Psoas muscle (tissue), 7 donors: ENCODE measurements at regions not wholly inside any gene's neighbourhood (a gene's known extent, or its start where the extent isn't known, plus 50 kb on each side); places are given as distances from the start of the nearest gene placed in this dataset.

Experiments used
- ATAC-seq, 4 donors: fragments of 200-7000 bp; cut with Tn5 transposase; one replicate each; pipeline ENCODE4 v1.9.1; 2020; ENCODE audit warnings: moderate library complexity in 3 of 4, mild to moderate bottlenecking in 2 of 4
- DNase-seq, 2 donors: peaks; one replicate each; pipeline ENCODE4 v3.0.0-alpha.2; 2020
- H3K27ac ChIP-seq: fragments of 200-600 bp; one replicate; pipeline ENCODE4 v1.8.0; 2022
- H3K27me3 ChIP-seq, 3 donors: fragments of 200-600 bp in 1 of 3; one replicate each; pipeline versions ENCODE4 v1.6.1 to v1.8.0; 2013 to 2022; ENCODE audit warnings: low read length in 2 of 3, mild to moderate bottlenecking in 2 of 3, moderate library complexity in 1 of 3; ENCODE audit not compliant: insufficient read depth in 3 of 3
- H3K36me3 ChIP-seq, 2 donors: fragments of 200-600 bp in 1 of 2; one replicate each; pipeline versions ENCODE4 v1.6.1 to v1.8.0; 2013 to 2022; ENCODE audit warnings: low read depth in 1 of 2, mild to moderate bottlenecking in 1 of 2, moderate library complexity in 1 of 2; ENCODE audit not compliant: insufficient read depth in 1 of 2
- H3K4me1 ChIP-seq: fragments of 200-600 bp; one replicate; pipeline ENCODE4 v1.8.0; 2022
- H3K4me3 ChIP-seq: fragments of 200-600 bp; one replicate; pipeline ENCODE4 v1.8.0; 2022; ENCODE audit warnings: mild to moderate bottlenecking
- H3K9me3 ChIP-seq: fragments of 200-600 bp; one replicate; pipeline ENCODE4 v1.8.0; 2022
- WGBS, 3 donors: extraction: QIAGEN DNeasy Blood & Tissue Kit; methylation state at CpG; one replicate each; pipeline versions ENCODE4 v1.1.6 to v1.1.7; 2013; 5-methylcytosine and 5-hydroxymethylcytosine counted together
- intact Hi-C, 2 donors: fragments of 100-400 bp; cut with DNase I; formaldehyde crosslinking; loops; one replicate each; pipeline versions ENCODE4 v1.11.0 to v1.14.2; 2022
- TF ChIP-seq, protein P1 (sequence below): fragments of 200-600 bp; IDR thresholded peaks from one replicate; pipeline ENCODE4 v1.8.0; 2022; ENCODE audit warnings: antibody characterized with exemption
- donor health status: healthy with polysubstance abuse.
- donor health status: DM: no; HTN: no; CAD: no; lungs with moderate emphysema.
- donor health status: Bipolar disorder and iron deficiency.
- donor health status: healthy.
- donor health status: DM: yes; HTN: yes; CAD: no.
- donor health status: DM: no; HTN: no; CAD: no.
- donor health status: DM: yes; HTN: yes; CAD: no.

DNA sequence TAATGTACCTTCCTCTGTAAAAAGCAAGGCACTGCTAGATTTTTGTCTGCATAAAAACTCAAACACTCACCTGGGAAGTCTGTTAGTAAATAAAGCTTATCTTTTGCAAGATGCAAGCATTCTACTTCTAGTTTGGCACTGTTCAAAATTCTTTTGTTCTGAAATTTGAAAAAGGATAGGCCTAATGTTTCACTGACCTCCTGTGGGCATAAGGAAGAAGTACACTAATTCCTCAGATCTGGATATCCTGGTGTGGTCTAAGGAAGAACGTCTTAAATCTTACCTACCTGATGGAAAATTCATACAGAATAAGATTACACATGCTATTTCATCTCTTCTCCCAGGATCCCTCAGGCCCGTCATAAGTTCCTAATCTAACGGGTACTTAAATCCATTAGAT is 93.5 kb upstream of the CAMK1G start:
- Histone ChIP-seq H3K4me3 (no peak overlapping the region), H3K4me1 (no peaks in the 10 kb centered on the region), H3K27ac (no peak overlapping the region), H3K36me3 (no peaks in the 10 kb centered on the region), H3K9me3 (no peaks in the 10 kb centered on the region), H3K27me3 (no peaks in the 10 kb centered on the region)
- ATAC-seq (no peak), DNase-seq (no peak)
- TF ChIP-seq, protein P1, sequence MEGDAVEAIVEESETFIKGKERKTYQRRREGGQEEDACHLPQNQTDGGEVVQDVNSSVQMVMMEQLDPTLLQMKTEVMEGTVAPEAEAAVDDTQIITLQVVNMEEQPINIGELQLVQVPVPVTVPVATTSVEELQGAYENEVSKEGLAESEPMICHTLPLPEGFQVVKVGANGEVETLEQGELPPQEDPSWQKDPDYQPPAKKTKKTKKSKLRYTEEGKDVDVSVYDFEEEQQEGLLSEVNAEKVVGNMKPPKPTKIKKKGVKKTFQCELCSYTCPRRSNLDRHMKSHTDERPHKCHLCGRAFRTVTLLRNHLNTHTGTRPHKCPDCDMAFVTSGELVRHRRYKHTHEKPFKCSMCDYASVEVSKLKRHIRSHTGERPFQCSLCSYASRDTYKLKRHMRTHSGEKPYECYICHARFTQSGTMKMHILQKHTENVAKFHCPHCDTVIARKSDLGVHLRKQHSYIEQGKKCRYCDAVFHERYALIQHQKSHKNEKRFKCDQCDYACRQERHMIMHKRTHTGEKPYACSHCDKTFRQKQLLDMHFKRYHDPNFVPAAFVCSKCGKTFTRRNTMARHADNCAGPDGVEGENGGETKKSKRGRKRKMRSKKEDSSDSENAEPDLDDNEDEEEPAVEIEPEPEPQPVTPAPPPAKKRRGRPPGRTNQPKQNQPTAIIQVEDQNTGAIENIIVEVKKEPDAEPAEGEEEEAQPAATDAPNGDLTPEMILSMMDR: no peak
- intact Hi-C loops: no loop called here
- 60 to 73% (median 65%) methylated on average over 3 of the region's 3 CpGs for WGBS, 3 donors

DNA sequence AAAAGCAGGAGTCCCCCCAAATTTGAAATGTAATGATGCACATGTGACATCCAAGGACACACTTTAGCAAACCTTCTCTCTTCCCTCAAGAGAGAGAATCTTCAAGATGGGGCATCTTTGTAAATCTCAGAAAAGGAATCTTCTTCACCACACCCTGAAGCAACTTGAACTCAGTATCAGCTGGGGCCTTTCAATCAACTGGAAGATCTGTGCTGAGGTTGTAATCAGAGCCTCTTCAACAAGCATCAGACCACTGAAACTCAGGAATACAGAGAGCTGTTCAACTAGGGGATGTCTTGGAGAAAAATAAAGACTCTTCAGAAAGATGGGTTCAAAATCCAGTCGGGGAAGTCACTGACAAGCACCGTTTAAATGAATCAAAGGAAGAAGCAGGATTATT is 92.5 kb upstream of the CAMK1G start:
- H3K4me1 ChIP-seq: no peaks in the 10 kb centered on the region
- no peak for ATAC-seq
- TF ChIP-seq, protein P1: no peak
- H3K4me3 ChIP-seq: no peak overlapping the region
- no peak overlapping the region for H3K27ac ChIP-seq
- intact Hi-C loops: no loop called here
- no peaks in the 10 kb centered on the region for H3K27me3 ChIP-seq
- no peaks in the 10 kb centered on the region for H3K36me3 ChIP-seq
- WGBS, 3 donors: 79 to 84% (median 82%) methylated on average over 2 of the region's 2 CpGs
- peaks cover 6% of the 10 kb centered on the region for H3K9me3 ChIP-seq
- no peak for DNase-seq

DNA sequence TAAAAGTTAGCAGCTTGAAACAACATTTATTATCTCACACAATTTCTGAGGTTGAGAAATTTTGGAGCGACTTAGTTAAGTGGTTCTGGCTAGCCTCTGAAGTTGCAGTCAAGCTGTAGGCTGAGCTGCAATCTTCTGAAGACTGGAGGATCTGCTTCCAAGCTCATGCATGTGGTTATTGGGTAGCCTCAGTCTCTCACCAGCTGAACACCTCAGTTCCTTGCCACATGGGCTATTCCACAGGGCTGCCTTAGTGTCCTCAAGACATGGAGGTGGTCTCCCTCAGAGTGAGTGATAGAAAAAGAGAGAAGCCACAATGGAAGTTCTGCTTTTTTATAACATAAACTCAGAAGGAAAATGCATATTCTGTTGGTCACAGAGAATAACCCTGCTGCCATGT is 92.0 kb upstream of the CAMK1G start:
- intact Hi-C loops: no loop called here
- H3K4me3 ChIP-seq: no peak overlapping the region
- TF ChIP-seq, protein P1: no peak
- H3K36me3 ChIP-seq: no peaks in the 10 kb centered on the region
- DNase-seq (no peak), ATAC-seq (no peak)
- no peaks in the 10 kb centered on the region for H3K27me3 ChIP-seq
- H3K27ac ChIP-seq: no peak overlapping the region
- H3K4me1 ChIP-seq: no peaks in the 10 kb centered on the region
- peaks cover 11% of the 10 kb centered on the region for H3K9me3 ChIP-seq
- WGBS, 3 donors: 90 to 95% (median 92%) methylated on average over 1 of the region's 1 CpG

DNA sequence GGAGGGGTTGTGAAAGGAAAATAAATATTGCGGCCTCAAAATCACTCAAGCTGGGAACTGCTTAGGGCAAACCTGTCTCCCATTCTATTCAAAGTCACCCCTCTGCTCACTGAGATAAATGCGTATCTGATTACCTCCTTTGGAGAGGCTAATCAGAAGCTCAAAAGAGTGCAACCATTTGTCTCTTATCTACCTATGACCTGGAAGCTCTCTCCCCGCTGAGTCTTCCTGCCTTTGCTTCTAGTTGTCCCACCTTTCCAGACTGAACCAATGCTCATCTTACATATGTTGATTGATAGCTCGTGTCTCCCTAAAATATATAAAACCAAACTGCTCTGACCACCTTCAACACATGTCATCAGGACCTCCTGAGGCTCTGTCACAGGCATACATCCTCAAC is 91.6 kb upstream of the CAMK1G start:
- 70 to 89% (median 88%) methylated on average over 4 of the region's 4 CpGs for WGBS, 3 donors
- no peak for ATAC-seq
- Histone ChIP-seq H3K36me3 (no peaks in the 10 kb centered on the region), H3K27me3 (no peaks in the 10 kb centered on the region), H3K27ac (no peak overlapping the region), H3K4me3 (no peak overlapping the region), H3K9me3 (peaks cover 13% of the 10 kb centered on the region), H3K4me1 (no peaks in the 10 kb centered on the region)
- TF ChIP-seq, protein P1: no peak
- DNase-seq: no peak
- intact Hi-C loops: no loop called here

DNA sequence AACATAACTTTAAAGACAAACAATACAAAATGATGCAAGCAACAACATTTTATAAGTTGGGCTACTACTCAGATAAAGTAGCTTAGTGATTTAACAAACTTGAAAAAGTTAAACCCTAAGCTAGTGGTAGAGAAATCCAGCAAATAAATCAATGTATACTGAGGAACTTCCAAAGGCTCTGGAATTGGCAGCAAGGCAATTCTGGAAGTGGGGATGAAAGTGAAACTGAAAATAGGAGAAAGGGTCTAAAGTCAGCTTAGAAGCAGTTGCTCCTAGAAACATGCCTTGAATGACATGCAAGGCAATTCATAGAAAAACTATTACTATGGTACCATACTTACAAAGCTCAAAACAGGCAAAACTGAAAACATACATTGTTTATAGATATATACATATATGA is 90.0 kb upstream of the CAMK1G start:
- no peak for DNase-seq
- no peaks in the 10 kb centered on the region for H3K27me3 ChIP-seq
- no peak for ATAC-seq
- H3K36me3 ChIP-seq: no peaks in the 10 kb centered on the region
- peaks cover 13% of the 10 kb centered on the region for H3K9me3 ChIP-seq
- H3K27ac ChIP-seq: no peak overlapping the region
- no peaks in the 10 kb centered on the region for H3K4me1 ChIP-seq
- H3K4me3 ChIP-seq: no peak overlapping the region
- TF ChIP-seq, protein P1: no peak
- intact Hi-C loops: no loop called here
